ENCODE measurements at regions not wholly inside any gene's neighbourhood (a gene's known extent, or its start where the extent isn't known, plus 50 kb on each side); places are given as distances from the start of the nearest gene placed in this dataset.

- TF ChIP-seq CTCF (IDR thresholded peaks at IDR 0.05; ENCODE audit: low read length) = no peak
- no peak for TF ChIP-seq EZH2 (optimal IDR thresholded peaks at IDR 0.05; ENCODE audit: low read depth, low read length)
These were observed 421.7 kb downstream of the C6orf118 start for GRCh38 chr6:164887660-164888059.

Measured in MM.1S (cell line).